PFSK-1 (cell line): ENCODE measurements at regions not wholly inside any gene's neighbourhood (a gene's known extent, or its start where the extent isn't known, plus 50 kb on each side); places are given as distances from the start of the nearest gene placed in this dataset.

Experiments used
- FOXP2 ChIP-seq: optimal IDR thresholded peaks from 2 replicates; pipeline ENCODE3; 2011; ENCODE audit warnings: borderline replicate concordance, control low read depth, inconsistent platforms; ENCODE audit not compliant: insufficient read depth; ENCODE audit errors: extremely low read length, extremely low read depth
- POLR2AphosphoS5 ChIP-seq: IDR thresholded peaks from 2 replicates; pipeline ENCODE4 v1.6.1; 2012; ENCODE audit warnings: low read depth, mild to moderate bottlenecking, control low read depth, low read length, moderate library complexity
- REST ChIP-seq, 2 experiments: IDR thresholded peaks; 2 replicates each; pipeline versions ENCODE4 v1.6.1 to v1.8.0; 2011 to 2012; ENCODE audit warnings: low read depth in 2 of 2, low read length in 2 of 2, control low read depth in 1 of 2, inconsistent platforms in 1 of 2, mild to moderate bottlenecking in 1 of 2, moderate library complexity in 1 of 2; ENCODE audit not compliant: insufficient read depth in 1 of 2
- SIN3A ChIP-seq: IDR thresholded peaks from 2 replicates; pipeline ENCODE4 v1.6.1; 2012; ENCODE audit warnings: mild to moderate bottlenecking, low read length, moderate library complexity, borderline replicate concordance; ENCODE audit not compliant: insufficient read depth
- TAF1 ChIP-seq: IDR thresholded peaks from 2 replicates; pipeline ENCODE4 v1.6.1; 2012; ENCODE audit warnings: low read length, control low read depth, borderline replicate concordance; ENCODE audit not compliant: insufficient read depth

GRCh38 chr14:98651037-98651436, 621.0 kb downstream of the BCL11B start:
- no peak for TF ChIP-seq SIN3A
- TF ChIP-seq FOXP2 = no peak
- TF ChIP-seq TAF1 = no peak
- no peak for TF ChIP-seq POLR2AphosphoS5
- no peak for TF ChIP-seq REST (IDR thresholded peaks at IDR 0.05; ENCODE audit: insufficient read depth in 1 of 2, low read depth in 2 of 2, low read length in 2 of 2)

GRCh38 chr14:98665007-98665406, 607.0 kb downstream of the BCL11B start:
- TF ChIP-seq TAF1 = no peak
- no peak for TF ChIP-seq FOXP2

- no peak for TF ChIP-seq REST (IDR thresholded peaks at IDR 0.05; ENCODE audit: insufficient read depth in 1 of 2, low read depth in 2 of 2, low read length in 2 of 2)
- no peak for TF ChIP-seq TAF1
- TF ChIP-seq POLR2AphosphoS5 = no peak
- TF ChIP-seq FOXP2 = no peak
- no peak for TF ChIP-seq SIN3A
Measured at GRCh38 chr14:98666545-98666944, 605.5 kb downstream of the BCL11B start.

- TF ChIP-seq POLR2AphosphoS5 (no peak), TAF1 (no peak), REST (IDR thresholded peaks at IDR 0.05; ENCODE audit: insufficient read depth in 1 of 2, low read depth in 2 of 2, low read length in 2 of 2) (no peak), FOXP2 (no peak), SIN3A (no peak)
Measured at GRCh38 chr14:98682033-98682432, 590.0 kb downstream of the BCL11B start.

GRCh38 chr14:98682726-98683125, 589.3 kb downstream of the BCL11B start:
- TF ChIP-seq REST (IDR thresholded peaks at IDR 0.05; ENCODE audit: insufficient read depth in 1 of 2, low read depth in 2 of 2, low read length in 2 of 2) = no peak
- TF ChIP-seq SIN3A = no peak
- TF ChIP-seq TAF1 = no peak
- no peak for TF ChIP-seq FOXP2
